HepG2 (cell line): ENCODE measurements at regions not wholly inside any gene's neighbourhood (a gene's known extent, or its start where the extent isn't known, plus 50 kb on each side); places are given as distances from the start of the nearest gene placed in this dataset.

ENCODE experiments used
- ATAC-seq: fragments of 200-7000 bp; cut with Tn5 transposase; 3 replicates; pipeline ENCODE4 v1.9.1; 2020; ENCODE audit warnings: mild to moderate bottlenecking, moderate library complexity
- BruUV-seq: library from RNA; stranded (reverse); fragments of 400-500 nt; replicated peaks from 2 replicates; lab custom pipeline; 2021; lab: Mats Ljungman, UMichigan
- CTCF ChIA-PET: fragments of 300-600 bp; formaldehyde crosslinking; extraction: SDS; loops from one replicate; lab custom pipeline; 2021; ENCODE audit warnings: low total read pairs, inconsistent platforms, low intra/inter-chr PET ratio; lab: Yijun Ruan, JAX
- POLR2A ChIA-PET: fragments of 350-600 bp; sonication (Branson Sonifier 250); formaldehyde crosslinking; loops from one replicate; lab custom pipeline; 2020; ENCODE audit warnings: antibody characterized with exemption, inconsistent platforms; lab: Yijun Ruan, JAX
- DNase-seq: peaks from one replicate; pipeline ENCODE4 v3.0.0-alpha.2; 2015; ENCODE audit warnings: low spot score
- FAIRE-seq: peaks from 3 replicates; lab custom pipeline; 2011; peaks lifted over from hg19 to GRCh38; lab: Jason Lieb, UNC
- H2AFZ ChIP-seq: one replicate; pipeline ENCODE4 v1.6.1; 2011; ENCODE audit warnings: low read length, inconsistent platforms
- H3K27ac ChIP-seq: fragments of 300-600 bp; 3 replicates; pipeline ENCODE4 v1.8.0; 2011; ENCODE audit warnings: mixed run types, mild to moderate bottlenecking, mixed read lengths, low read length, inconsistent platforms; ENCODE audit not compliant: insufficient read depth; ENCODE audit errors: extremely low read length
- H3K27me3 ChIP-seq, 2 experiments: fragments of 200-600 bp in 1 of 2; 2 replicates in 1 of 2; 3 replicates in 1 of 2; pipeline versions ENCODE4 v1.6.0 to v1.8.0; 2011; ENCODE audit warnings: low read length in 2 of 2, mild to moderate bottlenecking in 2 of 2, moderate library complexity in 2 of 2, inconsistent platforms in 1 of 2; ENCODE audit not compliant: insufficient read depth in 2 of 2, control insufficient read depth in 1 of 2
- H3K36me3 ChIP-seq, 2 experiments: fragments of 200-600 bp in 1 of 2; replicated peaks in 1 of 2; 2 replicates in 1 of 2; 3 replicates in 1 of 2; pipeline versions ENCODE4 v1.5.1 to v1.8.0; 2011; ENCODE audit warnings: low read length in 2 of 2, inconsistent platforms in 1 of 2; ENCODE audit not compliant: insufficient read depth in 2 of 2, control insufficient read depth in 1 of 2
- H3K4me1 ChIP-seq: 2 replicates; pipeline ENCODE4 v1.5.1; 2012; ENCODE audit warnings: low read length, inconsistent platforms; ENCODE audit not compliant: insufficient read depth
- H3K4me2 ChIP-seq: 2 replicates; pipeline ENCODE4 v1.6.0; 2011; ENCODE audit warnings: low read depth, low read length, inconsistent platforms
- H3K4me3 ChIP-seq, 3 experiments: fragments of 200-600 bp in 1 of 3; sonication (generic), shearing (Covaris generic) in 1 of 3; replicated peaks in 1 of 3; 2 replicates each; pipeline ENCODE4 v1.5.1; 2011 to 2016; ENCODE audit warnings: low read length in 3 of 3, inconsistent platforms in 2 of 3, low read depth in 2 of 3, mild to moderate bottlenecking in 2 of 3, control low read depth in 1 of 3, mixed read lengths in 1 of 3; ENCODE audit not compliant: insufficient read depth in 1 of 3
- H3K79me2 ChIP-seq: one replicate; pipeline ENCODE4 v1.6.1; 2011; ENCODE audit warnings: low read length, inconsistent platforms; ENCODE audit not compliant: insufficient read depth
- H3K9ac ChIP-seq: 2 replicates; pipeline ENCODE4 v1.6.0; 2011; ENCODE audit warnings: mild to moderate bottlenecking, low read depth, low read length, inconsistent platforms; ENCODE audit not compliant: insufficient read depth
- H3K9me3 ChIP-seq: 2 replicates; pipeline ENCODE4 v1.5.1; 2012; ENCODE audit warnings: mild to moderate bottlenecking, low read length
- H4K20me1 ChIP-seq: 2 replicates; pipeline ENCODE4 v1.6.0; 2011; ENCODE audit warnings: inconsistent platforms, mild to moderate bottlenecking, low read length, moderate library complexity; ENCODE audit not compliant: insufficient read depth
- HNRNPK ChIP-seq: fragments of 200-400 bp; formaldehyde crosslinking; IDR thresholded peaks from 2 replicates; pipeline ENCODE4 v1.6.1; 2018; ENCODE audit warnings: low read length, low read depth, moderate library complexity, mild to moderate bottlenecking; ENCODE audit not compliant: poor library complexity, severe bottlenecking
- MAFF ChIP-seq: IDR thresholded peaks from 2 replicates; pipeline ENCODE4 v1.6.1; 2011; ENCODE audit warnings: low read depth, low read length, improper control_type of control experiment
- NFKB2 ChIP-seq: sonication (generic); formaldehyde crosslinking; IDR thresholded peaks from 2 replicates; pipeline ENCODE4 v1.4.0; 2020; ENCODE audit warnings: missing genetic modification reagents, borderline replicate concordance
- REL ChIP-seq: sonication (generic); formaldehyde crosslinking; conservative IDR thresholded peaks from 2 replicates; pipeline ENCODE4 v1.8.0; 2022; ENCODE audit warnings: mild to moderate bottlenecking, missing genetic modification reagents, moderate library complexity
- SAP130 ChIP-seq: IDR thresholded peaks from 2 replicates; pipeline ENCODE4 v1.6.1; 2016; ENCODE audit warnings: low read depth
- SKIL ChIP-seq: sonication (generic); formaldehyde crosslinking; IDR thresholded peaks from 2 replicates; pipeline ENCODE4 v1.8.0; 2022; ENCODE audit warnings: missing genetic modification reagents, mild to moderate bottlenecking, moderate library complexity, borderline replicate concordance
- ZBTB20 ChIP-seq: sonication (generic); formaldehyde crosslinking; IDR thresholded peaks from 2 replicates; pipeline ENCODE4 v1.8.1; 2023; ENCODE audit warnings: missing genetic modification reagents, low read depth, mild to moderate bottlenecking, borderline replicate concordance
- ZBTB7B ChIP-seq: sonication (generic); formaldehyde crosslinking; IDR thresholded peaks from 2 replicates; pipeline ENCODE4 v1.4.0; 2020; ENCODE audit warnings: missing genetic modification reagents
- ZNF441 ChIP-seq: sonication (generic); formaldehyde crosslinking; IDR thresholded peaks from 2 replicates; pipeline ENCODE4 v1.7.0; 2021; ENCODE audit warnings: missing genetic modification reagents, borderline replicate concordance
- ZNF563 ChIP-seq: sonication (generic); formaldehyde crosslinking; IDR thresholded peaks from 2 replicates; pipeline ENCODE4 v1.8.0; 2022; ENCODE audit warnings: mild to moderate bottlenecking, moderate library complexity, missing genetic modification reagents
- WGBS: methylation state at CpG from one replicate; pipeline ENCODE4 v1.1.6; 2017; ENCODE audit warnings: low lambda C conversion rate; 5-methylcytosine and 5-hydroxymethylcytosine counted together
- in situ Hi-C: cut with HindIII; loops from 2 replicates; pipeline ENCODE4 v1.10.0; 2017; ENCODE audit warnings: low pct_unique_long_range_greater_than_20kb; ENCODE audit not compliant: extremely low pct_ligation_motif_present
- intact Hi-C: fragments of 100-400 bp; cut with micrococcal nuclease; formaldehyde crosslinking; loops from one replicate; pipeline ENCODE4 v1.10.0; 2022; ENCODE audit not compliant: unreplicated experiment
- TF ChIP-seq, protein P1 (sequence below): sonication (generic); formaldehyde crosslinking; IDR thresholded peaks from 2 replicates; pipeline ENCODE4 v1.8.1; 2023; ENCODE audit warnings: mild to moderate bottlenecking, inconsistent platforms, moderate library complexity, missing genetic modification reagents, borderline replicate concordance
- TF ChIP-seq, protein P2 (sequence below): sonication (generic); formaldehyde crosslinking; IDR thresholded peaks from 2 replicates; pipeline ENCODE4 v1.4.0; 2020; ENCODE audit warnings: missing genetic modification reagents
- TF ChIP-seq, protein P3 (sequence below): sonication (generic); formaldehyde crosslinking; IDR thresholded peaks from 2 replicates; pipeline ENCODE4 v1.8.1; 2023; ENCODE audit warnings: missing genetic modification reagents, mild to moderate bottlenecking, borderline replicate concordance

- Histone ChIP-seq H3K36me3 (no peaks in the 10 kb centered on the region), H3K4me1 (no peaks in the 10 kb centered on the region), H2AFZ (no peak overlapping the region), H3K4me3 (no peak overlapping the region), H3K9ac (no peak overlapping the region), H3K27ac (no peak overlapping the region), H3K27me3 (no peaks in the 10 kb centered on the region), H3K4me2 (no peak overlapping the region), H3K79me2 (no peaks in the 10 kb centered on the region), H3K9me3 (no peaks in the 10 kb centered on the region), H4K20me1 (no peaks in the 10 kb centered on the region)
- ChIA-PET CTCF (no interaction called here), POLR2A (no interaction called here)
- TF ChIP-seq MAFF (no peak), ZBTB20 (CRISPR knock-in tag) (no peak), HNRNPK (no peak), ZNF563 (CRISPR knock-in tag) (no peak)
- TF ChIP-seq, protein P1, sequence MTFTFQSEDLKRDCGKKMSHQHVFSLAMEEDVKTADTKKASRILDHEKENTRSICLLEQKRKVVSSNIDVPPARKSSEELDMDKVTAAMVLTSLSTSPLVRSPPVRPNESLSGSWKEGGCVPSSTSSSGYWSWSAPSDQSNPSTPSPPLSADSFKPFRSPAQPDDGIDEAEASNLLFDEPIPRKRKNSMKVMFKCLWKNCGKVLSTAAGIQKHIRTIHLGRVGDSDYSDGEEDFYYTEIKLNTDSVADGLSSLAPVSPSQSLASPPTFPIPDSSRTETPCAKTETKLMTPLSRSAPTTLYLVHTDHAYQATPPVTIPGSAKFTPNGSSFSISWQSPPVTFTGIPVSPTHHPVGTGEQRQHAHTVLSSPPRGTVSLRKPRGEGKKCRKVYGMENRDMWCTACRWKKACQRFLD (CRISPR knock-in tag), result no peak
- BruUV-seq, result no TSS peak
- no peak for FAIRE-seq
- intact Hi-C loops, result no loop called here
- 0% methylated on average over 1 of the region's 1 CpG for WGBS
- no peak for DNase-seq
- no peak for ATAC-seq
- in situ Hi-C loops, result no loop called here
Observed at GRCh38 chr2:106959975-106960682, 74.2 kb upstream of the ST6GAL2 start.

GRCh38 chr2:106960683-106961161, 74.8 kb upstream of the ST6GAL2 start:
- Histone ChIP-seq H2AFZ (no peak overlapping the region), H3K4me2 (no peak overlapping the region), H3K27ac (no peak overlapping the region), H3K9me3 (no peaks in the 10 kb centered on the region), H3K79me2 (no peaks in the 10 kb centered on the region), H3K9ac (no peak overlapping the region), H3K36me3 (no peaks in the 10 kb centered on the region), H3K4me3 (no peak overlapping the region), H3K27me3 (no peaks in the 10 kb centered on the region), H4K20me1 (no peaks in the 10 kb centered on the region), H3K4me1 (no peaks in the 10 kb centered on the region)
- 9% methylated on average over 5 of the region's 5 CpGs for WGBS
- ATAC-seq (no peak), FAIRE-seq (no peak), DNase-seq (no peak)
- intact Hi-C loops, result no loop called here
- ChIA-PET CTCF (no interaction called here), POLR2A (no interaction called here)
- BruUV-seq, result no TSS peak
- in situ Hi-C loops, result no loop called here
- no peak for TF ChIP-seq NFKB2 (CRISPR knock-in tag)
- no peak for TF ChIP-seq SKIL (CRISPR knock-in tag)
- no peak for TF ChIP-seq SAP130 (CRISPR knock-in tag)
- no peak for TF ChIP-seq ZNF441 (CRISPR knock-in tag)
- TF ChIP-seq, protein P2, sequence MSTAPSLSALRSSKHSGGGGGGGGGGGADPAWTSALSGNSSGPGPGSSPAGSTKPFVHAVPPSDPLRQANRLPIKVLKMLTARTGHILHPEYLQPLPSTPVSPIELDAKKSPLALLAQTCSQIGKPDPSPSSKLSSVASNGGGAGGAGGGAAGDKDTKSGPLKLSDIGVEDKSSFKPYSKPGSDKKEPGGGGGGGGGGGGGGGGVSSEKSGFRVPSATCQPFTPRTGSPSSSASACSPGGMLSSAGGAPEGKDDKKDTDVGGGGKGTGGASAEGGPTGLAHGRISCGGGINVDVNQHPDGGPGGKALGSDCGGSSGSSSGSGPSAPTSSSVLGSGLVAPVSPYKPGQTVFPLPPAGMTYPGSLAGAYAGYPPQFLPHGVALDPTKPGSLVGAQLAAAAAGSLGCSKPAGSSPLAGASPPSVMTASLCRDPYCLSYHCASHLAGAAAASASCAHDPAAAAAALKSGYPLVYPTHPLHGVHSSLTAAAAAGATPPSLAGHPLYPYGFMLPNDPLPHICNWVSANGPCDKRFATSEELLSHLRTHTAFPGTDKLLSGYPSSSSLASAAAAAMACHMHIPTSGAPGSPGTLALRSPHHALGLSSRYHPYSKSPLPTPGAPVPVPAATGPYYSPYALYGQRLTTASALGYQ (CRISPR knock-in tag), result no peak
- TF ChIP-seq REL (CRISPR knock-in tag), result no peak
- TF ChIP-seq, protein P3, sequence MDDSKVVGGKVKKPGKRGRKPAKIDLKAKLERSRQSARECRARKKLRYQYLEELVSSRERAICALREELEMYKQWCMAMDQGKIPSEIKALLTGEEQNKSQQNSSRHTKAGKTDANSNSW (CRISPR knock-in tag), result no peak
- TF ChIP-seq ZBTB7B, result no peak
